GM12865 (cell line): ENCODE measurements at regions not wholly inside any gene's neighbourhood (a gene's known extent, or its start where the extent isn't known, plus 50 kb on each side); places are given as distances from the start of the nearest gene placed in this dataset.

Source experiments
- DNase-seq: peaks from one replicate; pipeline ENCODE4 v3.0.0; 2010; ENCODE audit warnings: low read depth
- H3K4me3 ChIP-seq: 2 replicates; pipeline ENCODE4 v1.5.1; 2011; ENCODE audit warnings: mild to moderate bottlenecking, low read depth, low read length, control low read depth
- CTCF ChIP-seq: IDR thresholded peaks from 2 replicates; pipeline ENCODE4 v1.5.1; 2011; ENCODE audit warnings: low read length, control low read depth, low read depth, inconsistent platforms; ENCODE audit not compliant: insufficient read depth; ENCODE audit errors: missing control alignments

- no peak for TF ChIP-seq CTCF
- DNase-seq = no peak
- no peak overlapping the region for H3K4me3 ChIP-seq
Measured at GRCh38 chr6:148653138-148653776, 93.6 kb upstream of the UST start.

GRCh38 chr6:148657048-148657447 lies 89.8 kb upstream of the UST start:
- H3K4me3 ChIP-seq = no peak overlapping the region
- peak; percentile 24 for DNase-seq
- no peak for TF ChIP-seq CTCF

GRCh38 chr6:148658681-148659430 lies 88.0 kb upstream of the UST start:
- H3K4me3 ChIP-seq = no peak overlapping the region
- TF ChIP-seq CTCF = no peak
- DNase-seq = no peak

- no peak for TF ChIP-seq CTCF
- no peak overlapping the region for H3K4me3 ChIP-seq
- no peak for DNase-seq
Measured at GRCh38 chr6:148667395-148667794, 79.4 kb upstream of the UST start.

- DNase-seq = no peak
- no peak for TF ChIP-seq CTCF
- no peak overlapping the region for H3K4me3 ChIP-seq
Measured at GRCh38 chr6:148671085-148671484, 75.7 kb upstream of the UST start.

GRCh38 chr6:148671952-148672351 lies 74.9 kb upstream of the UST start:
- no peak for TF ChIP-seq CTCF
- no peak for DNase-seq
- H3K4me3 ChIP-seq = no peak overlapping the region
